ENCODE measurements at regions not wholly inside any gene's neighbourhood (a gene's known extent, or its start where the extent isn't known, plus 50 kb on each side); places are given as distances from the start of the nearest gene placed in this dataset.
"Not testable (repeated sequence)": the region's sequence is repeated elsewhere in the genome, so short reads cannot be mapped to it uniquely, and the experiment has no call there.

DNA sequence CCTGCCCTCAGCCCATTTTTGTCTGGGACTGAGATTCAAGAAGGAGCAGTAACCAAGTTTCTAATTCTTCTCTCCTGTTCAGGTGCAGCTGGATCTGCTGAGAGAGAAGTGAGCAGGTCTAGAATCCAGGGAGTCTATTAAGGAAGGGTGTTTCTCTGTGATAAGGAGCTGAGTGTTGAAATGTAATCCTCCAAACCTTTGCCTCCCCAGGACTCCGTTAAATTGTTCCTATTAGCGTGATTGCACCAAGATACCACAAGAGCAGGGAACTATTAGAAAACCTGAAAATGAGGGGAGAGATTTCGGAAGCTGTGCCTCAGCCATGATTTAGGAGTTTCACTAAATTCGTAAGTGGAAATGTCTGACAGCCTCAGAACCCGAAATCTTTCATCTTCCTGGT is 192.6 kb downstream of the EBLN2 start:
- Histone ChIP-seq H3K4me1 (ENCODE audit: control insufficient read depth, insufficient read depth, low read length, unreplicated experiment) (no peaks in the 10 kb centered on the region), H3K79me2 (ENCODE audit: control insufficient read depth, insufficient read depth, low read length, unreplicated experiment) (no peaks in the 10 kb centered on the region), H2AFZ (ENCODE audit: low read length, unreplicated experiment) (no peak overlapping the region), H3K36me3 (ENCODE audit: insufficient read depth, low read length) (no peaks in the 10 kb centered on the region), H3K4me3 (ENCODE audit: low read depth, low read length) (no peak overlapping the region), H3K27ac (ENCODE audit: low read depth, low read length) (no peak overlapping the region), H3K27me3 (ENCODE audit: insufficient read depth, low read length) (peaks cover 14% of the 10 kb centered on the region)

DNA sequence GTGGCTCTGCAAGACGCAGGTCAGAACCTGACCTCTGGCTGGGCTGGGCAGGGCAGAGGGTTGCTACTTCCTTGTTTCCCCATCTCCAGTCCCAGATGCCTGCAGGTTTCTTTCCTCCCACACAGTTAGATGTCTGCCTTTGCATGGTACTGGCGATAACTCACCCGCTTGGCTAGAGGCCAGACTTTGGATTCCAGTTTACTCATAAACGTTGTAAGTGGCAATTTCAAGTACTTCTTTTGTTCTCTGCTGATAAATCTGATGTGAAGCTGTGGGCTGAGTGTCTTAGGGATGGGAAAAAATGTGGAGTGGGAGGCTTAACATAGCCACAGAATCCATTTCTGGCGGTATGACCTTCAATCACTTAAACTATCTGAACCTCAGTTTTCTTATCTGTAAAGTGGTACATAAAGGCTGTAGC is 194.2 kb downstream of the EBLN2 start:
- no peaks in the 10 kb centered on the region for H3K79me2 ChIP-seq (ENCODE audit: control insufficient read depth, insufficient read depth, low read length, unreplicated experiment)
- H3K36me3 ChIP-seq (ENCODE audit: insufficient read depth, low read length), result no peaks in the 10 kb centered on the region
- H3K4me1 ChIP-seq (ENCODE audit: control insufficient read depth, insufficient read depth, low read length, unreplicated experiment), result no peaks in the 10 kb centered on the region
- H2AFZ ChIP-seq (ENCODE audit: low read length, unreplicated experiment), result no peak overlapping the region
- no peak overlapping the region for H3K4me3 ChIP-seq (ENCODE audit: low read depth, low read length)
- H3K27me3 ChIP-seq (ENCODE audit: insufficient read depth, low read length), result peaks cover 30% of the 10 kb centered on the region
- H3K27ac ChIP-seq (ENCODE audit: low read depth, low read length), result no peak overlapping the region

DNA sequence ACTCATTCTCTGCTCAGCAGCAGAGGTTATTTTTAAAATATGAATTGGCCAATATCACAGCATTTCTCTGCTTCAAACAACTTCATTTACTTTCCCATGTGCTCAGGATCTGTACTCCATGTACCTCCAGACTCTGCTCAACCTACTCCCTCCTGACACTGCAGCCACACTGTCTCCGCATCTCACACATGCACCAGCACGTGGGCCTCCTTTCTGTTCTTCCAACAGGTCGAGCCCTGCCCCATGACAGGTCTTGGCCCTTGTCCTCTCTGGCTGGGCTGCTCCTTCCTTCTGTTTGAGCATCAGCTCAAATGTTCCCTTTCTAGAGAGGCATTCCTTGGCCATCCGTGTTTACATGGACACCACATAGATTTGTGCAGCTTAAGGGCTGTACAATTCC is 195.7 kb downstream of the EBLN2 start:
- no peak overlapping the region for H2AFZ ChIP-seq (ENCODE audit: low read length, unreplicated experiment)
- no peaks in the 10 kb centered on the region for H3K79me2 ChIP-seq (ENCODE audit: control insufficient read depth, insufficient read depth, low read length, unreplicated experiment)
- H3K4me1 ChIP-seq (ENCODE audit: control insufficient read depth, insufficient read depth, low read length, unreplicated experiment), result no peaks in the 10 kb centered on the region
- no peaks in the 10 kb centered on the region for H3K36me3 ChIP-seq (ENCODE audit: insufficient read depth, low read length)
- no peak overlapping the region for H3K27ac ChIP-seq (ENCODE audit: low read depth, low read length)
- H3K4me3 ChIP-seq (ENCODE audit: low read depth, low read length), result no peak overlapping the region
- peaks cover 32% of the 10 kb centered on the region for H3K27me3 ChIP-seq (ENCODE audit: insufficient read depth, low read length)

DNA sequence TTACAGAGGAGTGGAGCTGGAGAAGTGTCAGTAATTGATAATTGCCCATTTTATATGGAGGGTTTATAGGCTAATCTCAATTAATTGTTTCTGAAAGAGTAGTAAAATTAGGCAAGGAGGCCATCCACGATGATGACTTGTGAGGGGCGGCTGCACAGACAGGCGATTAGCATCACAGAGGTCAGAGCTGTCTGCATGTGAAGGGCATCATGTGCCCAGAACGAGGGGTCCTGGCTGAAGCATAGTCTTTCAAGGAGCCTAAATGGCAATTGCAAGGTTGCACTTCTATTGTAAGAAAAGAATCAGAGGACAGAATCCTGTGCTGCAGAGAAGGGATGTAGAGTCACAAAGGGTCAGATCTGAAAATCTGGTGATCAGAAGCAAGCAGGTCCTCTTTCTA is 196.6 kb downstream of the EBLN2 start:
- H3K4me1 ChIP-seq (ENCODE audit: control insufficient read depth, insufficient read depth, low read length, unreplicated experiment), result no peaks in the 10 kb centered on the region
- no peak overlapping the region for H2AFZ ChIP-seq (ENCODE audit: low read length, unreplicated experiment)
- no peaks in the 10 kb centered on the region for H3K79me2 ChIP-seq (ENCODE audit: control insufficient read depth, insufficient read depth, low read length, unreplicated experiment)
- H3K4me3 ChIP-seq (ENCODE audit: low read depth, low read length), result no peak overlapping the region
- no peaks in the 10 kb centered on the region for H3K36me3 ChIP-seq (ENCODE audit: insufficient read depth, low read length)
- H3K27me3 ChIP-seq (ENCODE audit: insufficient read depth, low read length), result peaks cover 37% of the 10 kb centered on the region
- no peak overlapping the region for H3K27ac ChIP-seq (ENCODE audit: low read depth, low read length)

DNA sequence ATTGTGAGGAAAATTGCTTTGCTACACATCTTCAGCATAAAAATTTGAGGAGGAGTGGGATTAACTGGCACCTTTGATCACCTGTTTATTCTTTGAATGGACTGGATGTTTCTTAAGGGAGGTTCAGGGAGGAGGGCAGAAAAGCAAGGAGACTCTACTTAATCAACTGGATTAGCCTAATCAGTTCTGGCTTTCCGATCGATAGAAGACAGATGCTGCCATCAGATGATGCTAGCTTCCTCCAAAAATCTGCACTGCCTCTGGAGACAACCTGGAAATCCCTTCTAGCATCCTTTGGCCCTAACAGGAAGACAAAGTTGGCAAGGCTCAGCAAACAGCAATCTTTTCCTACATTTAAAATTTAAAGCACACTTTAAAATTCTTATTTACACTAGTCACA is 197.8 kb downstream of the EBLN2 start:
- no peaks in the 10 kb centered on the region for H3K79me2 ChIP-seq (ENCODE audit: control insufficient read depth, insufficient read depth, low read length, unreplicated experiment)
- H3K4me1 ChIP-seq (ENCODE audit: control insufficient read depth, insufficient read depth, low read length, unreplicated experiment), result no peaks in the 10 kb centered on the region
- H3K27ac ChIP-seq (ENCODE audit: low read depth, low read length), result no peak overlapping the region
- H3K36me3 ChIP-seq (ENCODE audit: insufficient read depth, low read length), result no peaks in the 10 kb centered on the region
- H3K4me3 ChIP-seq (ENCODE audit: low read depth, low read length), result no peak overlapping the region
- H3K27me3 ChIP-seq (ENCODE audit: insufficient read depth, low read length), result peaks cover 42% of the 10 kb centered on the region
- H2AFZ ChIP-seq (ENCODE audit: low read length, unreplicated experiment), result no peak overlapping the region

DNA sequence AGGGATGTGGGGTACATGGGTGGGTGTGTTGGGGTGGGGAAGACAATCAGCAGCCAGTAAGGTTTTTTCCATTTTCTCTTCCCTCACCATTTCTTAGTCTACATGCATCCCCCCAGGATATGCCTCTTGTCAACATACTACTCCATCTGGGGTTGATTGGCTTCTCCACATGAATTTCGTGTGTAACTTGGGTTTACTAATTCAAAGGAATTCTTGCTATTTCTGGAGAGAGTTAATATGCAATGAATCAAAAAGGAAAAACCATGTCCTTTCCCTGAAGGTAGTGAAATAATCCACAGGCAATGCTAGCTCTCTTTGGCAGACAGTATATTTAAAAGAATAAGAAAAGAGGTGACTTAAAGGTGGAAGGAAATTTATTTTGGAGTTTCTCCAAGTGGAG is 198.4 kb downstream of the EBLN2 start:
- no peak overlapping the region for H3K27ac ChIP-seq (ENCODE audit: low read depth, low read length)
- peaks cover 43% of the 10 kb centered on the region for H3K27me3 ChIP-seq (ENCODE audit: insufficient read depth, low read length)
- no peak overlapping the region for H2AFZ ChIP-seq (ENCODE audit: low read length, unreplicated experiment)
- H3K79me2 ChIP-seq (ENCODE audit: control insufficient read depth, insufficient read depth, low read length, unreplicated experiment), result no peaks in the 10 kb centered on the region
- H3K4me3 ChIP-seq (ENCODE audit: low read depth, low read length), result no peak overlapping the region
- H3K4me1 ChIP-seq (ENCODE audit: control insufficient read depth, insufficient read depth, low read length, unreplicated experiment), result no peaks in the 10 kb centered on the region
- H3K36me3 ChIP-seq (ENCODE audit: insufficient read depth, low read length), result no peaks in the 10 kb centered on the region

DNA sequence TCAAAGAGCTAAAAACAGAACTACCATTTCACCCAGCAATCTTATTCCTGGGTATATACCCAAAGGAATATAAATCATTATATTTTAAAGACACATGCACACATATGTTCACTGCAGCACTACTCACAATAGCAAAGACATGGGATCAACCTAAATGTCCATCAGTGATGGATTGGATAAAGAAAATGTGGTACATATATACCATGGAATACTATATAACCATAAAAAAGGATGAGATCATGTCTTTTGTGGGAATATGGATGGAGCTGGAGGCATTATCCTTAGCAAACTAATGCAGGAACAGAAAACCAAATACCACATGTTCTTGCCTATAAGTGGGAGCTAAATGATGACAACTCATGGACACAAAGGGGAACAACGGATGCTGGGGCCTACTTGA is 205.1 kb downstream of the EBLN2 start:
- H3K79me2 ChIP-seq (ENCODE audit: control insufficient read depth, insufficient read depth, low read length, unreplicated experiment); H3K4me1 ChIP-seq (ENCODE audit: control insufficient read depth, insufficient read depth, low read length, unreplicated experiment); H3K36me3 ChIP-seq (ENCODE audit: insufficient read depth, low read length); H3K4me3 ChIP-seq (ENCODE audit: low read depth, low read length); H2AFZ ChIP-seq (ENCODE audit: low read length, unreplicated experiment); H3K27ac ChIP-seq (ENCODE audit: low read depth, low read length): not testable (repeated sequence)
- H3K27me3 ChIP-seq (ENCODE audit: insufficient read depth, low read length), result peaks cover 16% of the 10 kb centered on the region

DNA sequence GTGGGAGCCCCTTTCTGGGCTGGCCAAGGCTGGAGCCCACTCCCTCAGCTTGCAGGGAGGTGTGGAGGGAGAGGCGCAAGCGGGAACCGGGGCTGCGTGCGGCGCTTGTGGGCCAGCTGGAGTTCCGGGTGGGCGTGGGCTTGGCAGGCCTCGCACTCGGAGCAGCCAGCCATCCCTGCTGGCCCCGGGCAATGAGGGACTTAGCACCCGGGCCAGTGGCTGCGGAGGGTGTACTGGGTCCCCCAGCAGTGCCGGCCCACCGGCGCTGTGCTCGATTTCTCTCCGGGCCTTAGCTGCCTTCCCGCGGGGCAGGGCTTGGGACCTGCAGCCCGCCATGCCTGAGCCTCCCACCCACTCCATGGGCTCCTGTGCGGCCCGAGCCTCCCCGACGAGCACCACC is 207.7 kb downstream of the EBLN2 start:
- not testable (repeated sequence) for H3K4me1 ChIP-seq (ENCODE audit: control insufficient read depth, insufficient read depth, low read length, unreplicated experiment); H3K27ac ChIP-seq (ENCODE audit: low read depth, low read length); H3K4me3 ChIP-seq (ENCODE audit: low read depth, low read length); H3K79me2 ChIP-seq (ENCODE audit: control insufficient read depth, insufficient read depth, low read length, unreplicated experiment); H3K27me3 ChIP-seq (ENCODE audit: insufficient read depth, low read length); H3K36me3 ChIP-seq (ENCODE audit: insufficient read depth, low read length); H2AFZ ChIP-seq (ENCODE audit: low read length, unreplicated experiment)

DNA sequence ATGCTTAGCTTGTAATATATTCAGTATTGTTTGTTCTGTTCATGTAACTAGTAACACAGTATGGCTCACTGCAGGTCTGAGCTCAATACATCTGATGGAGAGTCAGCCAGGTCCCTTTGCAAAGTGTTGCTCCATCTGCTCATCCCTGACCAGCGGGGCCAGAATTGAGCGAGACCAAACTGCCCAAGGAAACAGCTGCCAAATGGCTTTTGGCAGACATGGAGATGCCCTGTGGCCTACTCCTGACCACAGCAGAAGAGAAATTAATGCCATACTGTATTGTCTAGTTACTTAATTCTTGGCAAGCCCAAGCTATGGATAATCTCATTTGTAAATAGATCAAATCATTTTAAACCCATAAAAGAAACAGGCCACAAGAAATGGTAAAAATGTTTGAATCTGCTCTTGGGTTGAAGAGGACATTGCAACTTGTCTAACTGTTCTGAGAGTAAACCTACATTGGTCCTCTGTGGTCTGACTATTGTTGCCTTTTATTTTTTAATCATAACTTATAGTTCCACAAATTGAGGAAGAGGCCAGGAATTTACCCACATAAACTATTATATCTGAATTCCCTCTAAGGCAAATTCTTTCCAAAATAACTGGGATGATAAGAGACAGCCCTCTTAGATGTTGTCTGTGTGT is 209.5 kb downstream of the EBLN2 start:
- Histone ChIP-seq H3K27ac (ENCODE audit: low read depth, low read length) (no peak overlapping the region), H2AFZ (ENCODE audit: low read length, unreplicated experiment) (no peak overlapping the region), H3K27me3 (ENCODE audit: insufficient read depth, low read length) (peaks cover 10% of the 10 kb centered on the region)

DNA sequence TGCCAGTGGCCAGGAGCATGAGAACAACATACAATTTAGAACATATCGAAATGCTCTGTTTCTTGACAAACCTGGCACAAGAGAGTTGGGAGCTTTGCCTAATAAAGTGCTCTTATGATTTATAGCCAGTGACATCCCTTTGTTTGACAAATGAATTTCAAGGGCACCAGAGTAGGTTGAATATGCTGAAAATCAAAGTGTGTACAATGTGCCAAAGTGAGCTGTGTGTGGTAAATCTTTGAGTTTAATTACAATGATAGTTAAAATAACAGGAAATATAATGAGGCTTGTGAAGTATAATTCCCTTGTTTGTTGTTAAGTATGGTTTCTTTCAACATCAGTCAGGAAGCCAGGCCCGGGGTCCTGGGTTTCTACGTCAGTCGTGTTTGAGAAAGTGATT is 211.9 kb downstream of the EBLN2 start:
- H2AFZ ChIP-seq (ENCODE audit: low read length, unreplicated experiment), result no peak overlapping the region
- H3K4me3 ChIP-seq (ENCODE audit: low read depth, low read length), result no peak overlapping the region
- peaks cover 28% of the 10 kb centered on the region for H3K27me3 ChIP-seq (ENCODE audit: insufficient read depth, low read length)
- H3K79me2 ChIP-seq (ENCODE audit: control insufficient read depth, insufficient read depth, low read length, unreplicated experiment), result no peaks in the 10 kb centered on the region
- H3K4me1 ChIP-seq (ENCODE audit: control insufficient read depth, insufficient read depth, low read length, unreplicated experiment), result no peaks in the 10 kb centered on the region
- no peaks in the 10 kb centered on the region for H3K36me3 ChIP-seq (ENCODE audit: insufficient read depth, low read length)
- H3K27ac ChIP-seq (ENCODE audit: low read depth, low read length), result no peak overlapping the region

More for the DNA sequence above, 209.5 kb downstream of the EBLN2 start:
- H3K4me1 ChIP-seq (ENCODE audit: control insufficient read depth, insufficient read depth, low read length, unreplicated experiment), result no peaks in the 10 kb centered on the region
- H3K4me3 ChIP-seq (ENCODE audit: low read depth, low read length), result no peak overlapping the region
- H3K79me2 ChIP-seq (ENCODE audit: control insufficient read depth, insufficient read depth, low read length, unreplicated experiment), result no peaks in the 10 kb centered on the region
- no peaks in the 10 kb centered on the region for H3K36me3 ChIP-seq (ENCODE audit: insufficient read depth, low read length)

DNA sequence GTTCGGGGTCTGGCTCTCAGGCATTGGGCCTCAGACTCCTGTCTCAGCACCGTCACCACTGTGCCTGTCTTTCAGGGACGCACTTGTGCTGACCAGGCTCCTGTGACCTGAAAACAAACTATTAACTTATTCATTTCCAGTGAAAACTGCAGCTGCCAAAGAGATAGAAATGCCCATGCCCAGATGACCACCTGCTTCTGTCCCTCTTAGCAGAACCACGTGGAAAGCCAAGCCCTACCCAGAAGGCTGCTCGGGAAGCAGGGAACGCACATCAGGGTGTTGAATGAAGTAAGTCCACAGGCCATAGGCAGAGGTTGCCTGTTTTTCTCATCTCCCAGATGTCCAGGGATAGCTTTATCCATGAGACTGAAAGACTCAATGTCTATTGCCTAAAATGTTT is 219.3 kb downstream of the EBLN2 start:
- Histone ChIP-seq H3K4me3 (ENCODE audit: low read depth, low read length) (no peak overlapping the region), H3K4me1 (ENCODE audit: control insufficient read depth, insufficient read depth, low read length, unreplicated experiment) (no peaks in the 10 kb centered on the region), H3K27ac (ENCODE audit: low read depth, low read length) (no peak overlapping the region), H3K79me2 (ENCODE audit: control insufficient read depth, insufficient read depth, low read length, unreplicated experiment) (no peaks in the 10 kb centered on the region), H2AFZ (ENCODE audit: low read length, unreplicated experiment) (no peak overlapping the region), H3K27me3 (ENCODE audit: insufficient read depth, low read length) (peaks cover 33% of the 10 kb centered on the region), H3K36me3 (ENCODE audit: insufficient read depth, low read length) (no peaks in the 10 kb centered on the region)
